A549 (cell line): ENCODE measurements at regions not wholly inside any gene's neighbourhood (a gene's known extent, or its start where the extent isn't known, plus 50 kb on each side); places are given as distances from the start of the nearest gene placed in this dataset.

ENCODE experiments used
- ATAC-seq, 2 experiments: fragments of 200-7000 bp in 1 of 2; fragments of >200 bp in 1 of 2; cut with Nextera tagmentation in 1 of 2; cut with Tn5 transposase in 1 of 2; 3 replicates each; pipeline versions ENCODE4 v1.8.0 to v1.9.1; 2018 to 2020; ENCODE audit warnings: mild to moderate bottlenecking in 1 of 2, moderate library complexity in 1 of 2
- CTCF ChIA-PET: fragments of 300-600 bp; sonication (Branson Sonifier 250); formaldehyde crosslinking; extraction: SDS; loops from one replicate; lab custom pipeline; 2021; ENCODE audit warnings: antibody characterized with exemption, inconsistent platforms; lab: Yijun Ruan, JAX
- POLR2A ChIA-PET: fragments of 350-600 bp; formaldehyde crosslinking; extraction: SDS; loops from one replicate; lab custom pipeline; 2021; ENCODE audit warnings: antibody characterized with exemption, inconsistent platforms; lab: Yijun Ruan, JAX
- DNase-seq, 2 experiments: peaks; one replicate each; pipeline versions ENCODE4 v3.0.0 to v3.0.0-alpha.2; 2011 to 2016; ENCODE audit warnings: low read depth in 1 of 2, low spot score in 1 of 2
- FAIRE-seq: peaks from 2 replicates; lab custom pipeline; 2011; peaks lifted over from hg19 to GRCh38; lab: Jason Lieb, UNC
- H3K27ac ChIP-seq, 2 experiments: fragments of >200 bp; sonication (Bioruptor Twin); formaldehyde crosslinking; 3 replicates each; pipeline ENCODE4 v1.5.1; 2016 to 2017
- H3K4me1 ChIP-seq: fragments of >200 bp; sonication (Bioruptor Twin); formaldehyde crosslinking; 3 replicates; pipeline ENCODE4 v1.6.1; 2016
- H3K4me2 ChIP-seq: fragments of >200 bp; sonication (Bioruptor Twin); formaldehyde crosslinking; 3 replicates; pipeline ENCODE4 v1.6.1; 2016
- H3K4me3 ChIP-seq: fragments of >200 bp; sonication (Bioruptor Twin); formaldehyde crosslinking; 3 replicates; pipeline ENCODE4 v1.5.1; 2016
- H3K9me3 ChIP-seq: fragments of >200 bp; sonication (Bioruptor Twin); formaldehyde crosslinking; 3 replicates; pipeline ENCODE4 v1.6.1; 2016
- CBX8 ChIP-seq: fragments of 200-600 bp; sonication (generic); IDR thresholded peaks from 2 replicates; pipeline ENCODE4 v1.6.1; 2016
- FOSB ChIP-seq: fragments of 250-450 bp; sonication (Bioruptor Pico); IDR thresholded peaks from 2 replicates; pipeline ENCODE4 v1.5.0; 2020; ENCODE audit warnings: mild to moderate bottlenecking, moderate library complexity
- FOXS1 ChIP-seq: fragments of 250-450 bp; sonication (Bioruptor Pico); IDR thresholded peaks from 2 replicates; pipeline ENCODE4 v1.5.0; 2020; ENCODE audit warnings: mild to moderate bottlenecking, moderate library complexity
- GATA3 ChIP-seq: IDR thresholded peaks from 2 replicates; pipeline ENCODE4 v1.6.1; 2012; ENCODE audit warnings: borderline replicate concordance
- HEYL ChIP-seq: fragments of 250-450 bp; sonication (Bioruptor Pico); IDR thresholded peaks from 2 replicates; pipeline ENCODE4 v1.8.0; 2021; ENCODE audit warnings: mild to moderate bottlenecking, moderate library complexity
- HOXB5 ChIP-seq: fragments of 250-450 bp; sonication (Bioruptor Pico); IDR thresholded peaks from 2 replicates; pipeline ENCODE4 v1.5.0; 2020; ENCODE audit warnings: mild to moderate bottlenecking, moderate library complexity
- JUNB ChIP-seq: fragments of >200 bp; sonication (Bioruptor Twin); formaldehyde crosslinking; IDR thresholded peaks from 2 replicates; pipeline ENCODE4 v1.6.1; 2016
- KDM5A ChIP-seq: fragments of 200-600 bp; sonication (generic); IDR thresholded peaks from 2 replicates; pipeline ENCODE4 v1.6.1; 2016; ENCODE audit warnings: antibody characterized with exemption, mild to moderate bottlenecking
- MAFK ChIP-seq: fragments of 450-650 bp; IDR thresholded peaks from 2 replicates; pipeline ENCODE4 v1.6.1; 2014; ENCODE audit not compliant: partially characterized antibody
- MYC ChIP-seq: IDR thresholded peaks from 2 replicates; pipeline ENCODE4 v1.6.1; 2012; ENCODE audit warnings: mild to moderate bottlenecking, inconsistent platforms, low read length, improper control_type of control experiment, borderline replicate concordance
- NPAS2 ChIP-seq: fragments of 250-450 bp; sonication (Bioruptor Pico); IDR thresholded peaks from 2 replicates; pipeline ENCODE4 v1.8.0; 2022; ENCODE audit warnings: mild to moderate bottlenecking, moderate library complexity, borderline replicate concordance
- NR3C1 ChIP-seq: fragments of >200 bp; sonication (Bioruptor Twin); formaldehyde crosslinking; IDR thresholded peaks from 3 replicates; pipeline ENCODE4 v1.6.1; 2017
- PHF8 ChIP-seq: fragments of 200-600 bp; sonication (generic); IDR thresholded peaks from 2 replicates; pipeline ENCODE4 v1.6.1; 2016; ENCODE audit warnings: low read depth, mild to moderate bottlenecking, antibody characterized with exemption, moderate library complexity, borderline replicate concordance
- POLR2A ChIP-seq: IDR thresholded peaks from 2 replicates; pipeline ENCODE4 v1.6.1; 2012; ENCODE audit warnings: mild to moderate bottlenecking, low read length
- RAD21 ChIP-seq, 2 experiments: fragments of >200 bp in 1 of 2; sonication (Bioruptor Twin) in 1 of 2; formaldehyde crosslinking in 1 of 2; IDR thresholded peaks in 1 of 2; conservative IDR thresholded peaks in 1 of 2; 2 replicates in 1 of 2; 3 replicates in 1 of 2; pipeline ENCODE4 v1.6.1; 2012 to 2018; ENCODE audit warnings: inconsistent platforms in 1 of 2
- RCOR1 ChIP-seq: fragments of 150-350 bp; IDR thresholded peaks from 2 replicates; pipeline ENCODE4 v1.6.1; 2014; ENCODE audit warnings: antibody characterized with exemption, low read length, low read depth
- RFX5 ChIP-seq: fragments of 450-650 bp; IDR thresholded peaks from 2 replicates; pipeline ENCODE4 v1.7.1; 2014; ENCODE audit warnings: antibody characterized with exemption, mild to moderate bottlenecking, moderate library complexity
- TFCP2L1 ChIP-seq: fragments of 250-450 bp; sonication (Bioruptor Pico); IDR thresholded peaks from 2 replicates; pipeline ENCODE4 v1.5.0; 2021; ENCODE audit warnings: mild to moderate bottlenecking
- TP53 ChIP-seq: fragments of 250-450 bp; sonication (Bioruptor Pico); IDR thresholded peaks from 2 replicates; pipeline ENCODE4 v1.5.0; 2021; ENCODE audit warnings: mild to moderate bottlenecking, moderate library complexity
- ZFP36 ChIP-seq: fragments of 450-650 bp; IDR thresholded peaks from 2 replicates; pipeline ENCODE4 v1.6.1; 2014; ENCODE audit warnings: borderline replicate concordance; ENCODE audit not compliant: partially characterized antibody
- ZNF302 ChIP-seq: fragments of 250-450 bp; sonication (Bioruptor Pico); IDR thresholded peaks from 2 replicates; pipeline ENCODE4 v1.9.0; 2021; ENCODE audit warnings: inconsistent platforms, mild to moderate bottlenecking, moderate library complexity
- ZSCAN20 ChIP-seq: fragments of 250-450 bp; sonication (Bioruptor Pico); IDR thresholded peaks from 2 replicates; pipeline ENCODE4 v1.8.0; 2022; ENCODE audit warnings: mild to moderate bottlenecking, moderate library complexity
- WGBS: methylation state at CpG from one replicate; pipeline ENCODE4 v1.1.6; 2017; ENCODE audit errors: missing lambda C conversion rate; 5-methylcytosine and 5-hydroxymethylcytosine counted together
- TF ChIP-seq, protein P1 (sequence below): fragments of >200 bp; sonication (Bioruptor Twin); formaldehyde crosslinking; IDR thresholded peaks from 2 replicates; pipeline ENCODE4 v1.6.1; 2016
- TF ChIP-seq, protein P2 (sequence below): fragments of >200 bp; sonication (Bioruptor Twin); formaldehyde crosslinking; IDR thresholded peaks from 3 replicates; pipeline ENCODE4 v1.5.1; 2016
- TF ChIP-seq, protein P3 (sequence below): fragments of 250-450 bp; sonication (Bioruptor Pico); IDR thresholded peaks from 2 replicates; pipeline ENCODE4 v1.5.0; 2020; ENCODE audit warnings: low read depth, mild to moderate bottlenecking, moderate library complexity

DNA sequence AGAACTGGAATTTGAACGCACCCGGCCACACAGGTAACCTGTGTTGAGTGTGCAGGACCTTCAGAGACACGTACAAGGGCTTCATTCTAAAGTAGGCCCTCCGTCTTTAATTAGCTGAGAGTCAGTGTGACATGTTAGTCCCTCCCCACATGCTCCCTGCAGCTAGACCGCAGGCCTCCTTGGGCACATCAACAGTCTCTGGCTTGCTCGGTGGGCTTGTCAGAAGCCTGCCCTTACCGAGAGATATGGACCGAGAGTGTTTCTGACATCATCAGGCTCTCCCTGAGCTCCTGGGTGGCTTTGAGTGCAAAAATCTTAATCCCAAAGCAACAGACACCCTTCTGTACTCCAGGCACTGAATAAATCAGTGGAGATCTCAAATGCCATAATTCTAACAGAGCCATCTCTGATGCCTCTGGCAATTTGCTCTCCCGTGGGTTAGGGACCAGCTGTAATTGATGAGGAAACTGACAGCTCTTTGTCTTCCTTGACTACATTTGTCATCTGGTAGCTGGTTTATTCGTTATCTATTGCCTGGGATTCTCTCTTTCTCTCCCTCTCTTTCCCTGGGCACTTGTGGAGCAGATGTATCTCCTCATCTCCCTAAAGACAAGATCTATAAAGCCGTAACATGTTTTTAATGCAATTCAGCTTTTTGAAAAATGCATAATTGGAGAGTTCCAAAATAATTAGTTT is 850.6 kb downstream of the TYW1 start (continued):
- TF ChIP-seq RCOR1 (no peak), JUNB (no peak)

DNA sequence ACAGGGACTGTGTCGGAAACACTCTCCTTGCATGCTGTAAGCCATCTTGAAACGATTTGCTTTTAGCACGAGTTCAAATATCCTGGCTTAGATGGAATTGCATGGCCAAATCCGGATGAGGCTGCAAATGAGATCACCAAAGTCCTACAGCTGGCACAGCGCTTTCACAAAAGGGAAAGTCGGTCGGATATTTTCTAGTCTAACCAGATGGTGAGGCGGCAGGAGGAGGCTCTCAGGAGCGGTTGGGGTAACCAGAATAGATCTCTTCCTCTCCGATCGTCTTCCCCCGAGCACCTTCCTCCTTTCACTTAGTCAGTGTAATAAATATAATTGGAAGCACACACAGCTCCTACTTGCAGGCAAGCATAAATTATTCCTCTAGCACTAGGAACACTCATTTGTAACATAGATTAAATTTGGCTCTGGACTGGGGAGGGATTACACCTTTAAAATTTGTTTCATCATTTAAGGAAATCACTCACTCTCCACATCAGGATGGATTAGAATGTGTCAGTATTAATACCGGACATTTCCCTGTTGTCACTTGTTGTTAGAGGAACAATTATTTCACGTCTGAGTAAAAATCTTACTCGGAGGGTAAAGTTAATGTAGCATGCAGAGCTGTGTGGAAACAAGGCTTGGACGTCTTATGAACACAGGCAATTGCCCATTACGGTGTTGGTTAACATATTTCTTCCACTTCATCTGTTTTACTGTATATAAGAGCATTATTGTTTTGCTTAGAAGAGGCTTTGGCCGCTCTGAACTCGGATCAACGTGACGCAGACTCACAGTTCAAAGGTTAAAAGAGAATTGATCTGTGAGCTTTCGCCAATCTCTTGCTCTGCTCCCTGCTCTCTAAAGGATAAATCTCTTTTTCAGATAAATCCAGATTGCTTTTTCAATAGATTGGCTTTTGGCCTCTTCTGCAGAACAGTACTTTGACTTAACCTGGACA is 857.9 kb downstream of the TYW1 start:
- TF ChIP-seq CBX8 (no peak), NPAS2 (CRISPR knock-in tag) (no peak), MAFK (no peak)
- Histone ChIP-seq H3K27ac (no peak overlapping the region), H3K4me1 (no peaks in the 10 kb centered on the region), H3K9me3 (peaks cover 4% of the 10 kb centered on the region; the same call in 1 of the 3 replicates), H3K4me3 (no peak overlapping the region), H3K4me2 (no peak overlapping the region)
- POLR2A ChIA-PET: no interaction called here
- FAIRE-seq: no peak
- ATAC-seq: no peak
- CTCF ChIA-PET: no interaction called here
- WGBS: 37% methylated on average over 22 of the region's 22 CpGs
- DNase-seq: no peak

DNA sequence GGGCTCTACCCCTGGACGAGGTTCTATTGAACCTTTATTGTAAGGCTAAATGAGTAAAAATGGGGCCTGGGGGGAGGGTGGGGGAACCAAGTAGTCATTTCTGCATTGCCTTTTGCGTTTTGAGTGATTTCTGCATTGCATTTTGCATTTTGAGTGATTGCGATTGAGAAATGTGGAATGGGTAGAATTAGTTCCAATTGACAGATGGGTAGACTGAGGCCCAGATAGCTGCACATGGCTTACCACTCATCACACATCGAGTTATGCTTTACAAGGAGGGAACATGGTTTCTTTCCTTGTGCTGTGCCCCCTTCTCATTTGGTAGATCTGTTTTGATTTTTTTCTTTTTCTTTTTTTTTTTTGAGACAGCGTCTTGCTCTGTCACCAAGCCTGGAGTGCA is 858.7 kb downstream of the TYW1 start:
- H3K9me3 ChIP-seq: peaks cover 4% of the 10 kb centered on the region; the same call in 1 of the 3 replicates
- 26% methylated on average over 5 of the region's 5 CpGs for WGBS
- TF ChIP-seq PHF8: no peak
- no peak for TF ChIP-seq RAD21 (conservative IDR thresholded peaks at IDR 0.05 in 1 of 2, IDR thresholded peaks at IDR 0.05 in 1 of 2)
- TF ChIP-seq, protein P1, sequence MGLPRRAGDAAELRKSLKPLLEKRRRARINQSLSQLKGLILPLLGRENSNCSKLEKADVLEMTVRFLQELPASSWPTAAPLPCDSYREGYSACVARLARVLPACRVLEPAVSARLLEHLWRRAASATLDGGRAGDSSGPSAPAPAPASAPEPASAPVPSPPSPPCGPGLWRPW: no peak
- no peak for TF ChIP-seq TP53 (CRISPR knock-in tag)
- TF ChIP-seq, protein P2, sequence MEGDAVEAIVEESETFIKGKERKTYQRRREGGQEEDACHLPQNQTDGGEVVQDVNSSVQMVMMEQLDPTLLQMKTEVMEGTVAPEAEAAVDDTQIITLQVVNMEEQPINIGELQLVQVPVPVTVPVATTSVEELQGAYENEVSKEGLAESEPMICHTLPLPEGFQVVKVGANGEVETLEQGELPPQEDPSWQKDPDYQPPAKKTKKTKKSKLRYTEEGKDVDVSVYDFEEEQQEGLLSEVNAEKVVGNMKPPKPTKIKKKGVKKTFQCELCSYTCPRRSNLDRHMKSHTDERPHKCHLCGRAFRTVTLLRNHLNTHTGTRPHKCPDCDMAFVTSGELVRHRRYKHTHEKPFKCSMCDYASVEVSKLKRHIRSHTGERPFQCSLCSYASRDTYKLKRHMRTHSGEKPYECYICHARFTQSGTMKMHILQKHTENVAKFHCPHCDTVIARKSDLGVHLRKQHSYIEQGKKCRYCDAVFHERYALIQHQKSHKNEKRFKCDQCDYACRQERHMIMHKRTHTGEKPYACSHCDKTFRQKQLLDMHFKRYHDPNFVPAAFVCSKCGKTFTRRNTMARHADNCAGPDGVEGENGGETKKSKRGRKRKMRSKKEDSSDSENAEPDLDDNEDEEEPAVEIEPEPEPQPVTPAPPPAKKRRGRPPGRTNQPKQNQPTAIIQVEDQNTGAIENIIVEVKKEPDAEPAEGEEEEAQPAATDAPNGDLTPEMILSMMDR: no peak
- TF ChIP-seq POLR2A: no peak
- no peak for TF ChIP-seq HEYL (CRISPR knock-in tag)
- TF ChIP-seq GATA3: no peak
- TF ChIP-seq KDM5A: no peak
- TF ChIP-seq HOXB5 (CRISPR knock-in tag): no peak
- no peak for TF ChIP-seq FOXS1 (CRISPR knock-in tag)
- CTCF ChIA-PET: no interaction called here
- H3K27ac ChIP-seq: no peak overlapping the region
- no peaks in the 10 kb centered on the region for H3K4me1 ChIP-seq
- no peak overlapping the region for H3K4me2 ChIP-seq
- FAIRE-seq (no peak), DNase-seq (no peak), ATAC-seq (no peak)
- POLR2A ChIA-PET: no interaction called here
- no peak overlapping the region for H3K4me3 ChIP-seq

DNA sequence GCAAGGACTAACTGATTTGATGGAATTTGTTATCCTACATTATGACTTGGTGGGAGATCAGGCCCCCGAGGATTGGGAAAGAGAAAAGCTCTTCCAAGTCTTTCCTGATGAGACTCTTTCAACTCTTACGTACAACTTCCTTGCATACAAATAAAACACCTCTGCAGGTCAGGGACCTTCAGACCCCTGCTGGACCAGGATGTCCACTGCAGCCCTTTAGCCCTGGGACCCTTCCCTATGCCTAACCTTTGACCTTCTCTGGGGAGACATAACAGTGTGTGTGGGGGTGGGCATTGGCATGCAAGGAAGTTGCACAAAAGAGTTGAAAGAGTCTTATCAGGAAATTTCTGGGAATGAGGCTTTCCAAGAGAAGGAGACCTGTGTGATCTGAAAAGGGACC is 859.4 kb downstream of the TYW1 start:
- ATAC-seq (no peak), DNase-seq (no peak), FAIRE-seq (no peak)
- no peaks in the 10 kb centered on the region for H3K4me1 ChIP-seq
- H3K4me2 ChIP-seq: no peak overlapping the region
- 25% methylated on average over 2 of the region's 2 CpGs for WGBS
- ChIA-PET CTCF (no interaction called here), POLR2A (no interaction called here)
- no peak overlapping the region for H3K4me3 ChIP-seq
- no peaks in the 10 kb centered on the region for H3K9me3 ChIP-seq
- no peak overlapping the region for H3K27ac ChIP-seq
- TF ChIP-seq NPAS2 (CRISPR knock-in tag): no peak
- no peak for TF ChIP-seq FOSB (CRISPR knock-in tag)
- TF ChIP-seq, protein P3, sequence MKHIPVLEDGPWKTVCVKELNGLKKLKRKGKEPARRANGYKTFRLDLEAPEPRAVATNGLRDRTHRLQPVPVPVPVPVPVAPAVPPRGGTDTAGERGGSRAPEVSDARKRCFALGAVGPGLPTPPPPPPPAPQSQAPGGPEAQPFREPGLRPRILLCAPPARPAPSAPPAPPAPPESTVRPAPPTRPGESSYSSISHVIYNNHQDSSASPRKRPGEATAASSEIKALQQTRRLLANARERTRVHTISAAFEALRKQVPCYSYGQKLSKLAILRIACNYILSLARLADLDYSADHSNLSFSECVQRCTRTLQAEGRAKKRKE (CRISPR knock-in tag): no peak
- TF ChIP-seq, protein P2: no peak
- TF ChIP-seq NR3C1: no peak
- TF ChIP-seq ZNF302 (CRISPR knock-in tag): no peak
- TF ChIP-seq RFX5: no peak
- TF ChIP-seq ZSCAN20 (CRISPR knock-in tag): no peak
- TF ChIP-seq HOXB5 (CRISPR knock-in tag): no peak
- TF ChIP-seq MYC: no peak
- TF ChIP-seq ZFP36: no peak
- TF ChIP-seq TFCP2L1: no peak
